Activated naive CD8-positive, alpha-beta T cell treated with anti-CD3 and anti-CD28 coated beads, Interleukin-2, amount 50 U/mL, for 24 hours (primary cell): ENCODE measurements at regions not wholly inside any gene's neighbourhood (a gene's known extent, or its start where the extent isn't known, plus 50 kb on each side); places are given as distances from the start of the nearest gene placed in this dataset.

Source experiments
- ATAC-seq: fragments of 150-1000 bp; cut with Tn5 transposase; one replicate; pipeline ENCODE4 v1.10.0; 2021
- DNase-seq: peaks from one replicate; pipeline ENCODE4 v3.0.0; 2021
- H3K27ac Mint-ChIP-seq: one replicate; pipeline ENCODE4 v1.8.0; 2021; ENCODE audit warnings: mild to moderate bottlenecking, mixed read lengths
- H3K27me3 Mint-ChIP-seq: one replicate; pipeline ENCODE4 v1.8.0; 2021; ENCODE audit warnings: mixed read lengths
- H3K36me3 Mint-ChIP-seq: one replicate; pipeline ENCODE4 v1.8.0; 2021; ENCODE audit warnings: low read depth, mixed read lengths
- H3K4me1 Mint-ChIP-seq: one replicate; pipeline ENCODE4 v1.8.0; 2021; ENCODE audit warnings: mixed read lengths
- H3K4me3 Mint-ChIP-seq: one replicate; pipeline ENCODE4 v1.8.0; 2021; ENCODE audit warnings: mild to moderate bottlenecking, moderate library complexity, mixed read lengths
- H3K9me3 Mint-ChIP-seq: one replicate; pipeline ENCODE4 v1.8.0; 2021; ENCODE audit warnings: mixed read lengths

GRCh38 chr6:139862311-139862710 lies 487.9 kb upstream of the CITED2 start:
- ATAC-seq (no peak), DNase-seq (no peak)
- no peaks in the 10 kb centered on the region for H3K36me3 Mint-ChIP-seq
- no peaks in the 10 kb centered on the region for H3K9me3 Mint-ChIP-seq
- no peaks in the 10 kb centered on the region for H3K4me1 Mint-ChIP-seq
- no peak overlapping the region for H3K4me3 Mint-ChIP-seq
- H3K27me3 Mint-ChIP-seq: peaks cover 4% of the 10 kb centered on the region
- no peak overlapping the region for H3K27ac Mint-ChIP-seq

- DNase-seq (no peak), ATAC-seq (no peak)
- H3K27me3 Mint-ChIP-seq: peaks cover 4% of the 10 kb centered on the region
- no peak overlapping the region for H3K4me3 Mint-ChIP-seq
- H3K36me3 Mint-ChIP-seq: no peaks in the 10 kb centered on the region
- no peaks in the 10 kb centered on the region for H3K9me3 Mint-ChIP-seq
- H3K27ac Mint-ChIP-seq: no peak overlapping the region
- no peaks in the 10 kb centered on the region for H3K4me1 Mint-ChIP-seq
These were observed 485.8 kb upstream of the CITED2 start for GRCh38 chr6:139860203-139860602.

GRCh38 chr6:139858429-139858828 lies 484.0 kb upstream of the CITED2 start:
- Mint-ChIP-seq H3K27me3 (peaks cover 4% of the 10 kb centered on the region), H3K4me1 (no peaks in the 10 kb centered on the region), H3K4me3 (no peak overlapping the region), H3K27ac (no peak overlapping the region), H3K36me3 (no peaks in the 10 kb centered on the region), H3K9me3 (no peaks in the 10 kb centered on the region)
- ATAC-seq: no peak
- no peak for DNase-seq

- Mint-ChIP-seq H3K4me1 (no peaks in the 10 kb centered on the region), H3K27ac (no peak overlapping the region), H3K36me3 (no peaks in the 10 kb centered on the region), H3K27me3 (peaks cover 2% of the 10 kb centered on the region), H3K9me3 (no peaks in the 10 kb centered on the region), H3K4me3 (no peak overlapping the region)
- no peak for DNase-seq
- no peak for ATAC-seq
These were observed 482.7 kb upstream of the CITED2 start for GRCh38 chr6:139857143-139857542.

- H3K27ac Mint-ChIP-seq: no peak overlapping the region
- H3K4me1 Mint-ChIP-seq: no peaks in the 10 kb centered on the region
- no peaks in the 10 kb centered on the region for H3K9me3 Mint-ChIP-seq
- ATAC-seq (no peak), DNase-seq (no peak)
- no peak overlapping the region for H3K4me3 Mint-ChIP-seq
- no peaks in the 10 kb centered on the region for H3K36me3 Mint-ChIP-seq
- peaks cover 2% of the 10 kb centered on the region for H3K27me3 Mint-ChIP-seq
These were observed 482.1 kb upstream of the CITED2 start for GRCh38 chr6:139856562-139856961.

GRCh38 chr6:139855671-139856311 lies 481.3 kb upstream of the CITED2 start:
- no peak for DNase-seq
- H3K36me3 Mint-ChIP-seq: no peaks in the 10 kb centered on the region
- no peak for ATAC-seq
- no peak overlapping the region for H3K27ac Mint-ChIP-seq
- no peak overlapping the region for H3K4me3 Mint-ChIP-seq
- H3K4me1 Mint-ChIP-seq: no peaks in the 10 kb centered on the region
- peaks cover 2% of the 10 kb centered on the region for H3K27me3 Mint-ChIP-seq
- H3K9me3 Mint-ChIP-seq: no peaks in the 10 kb centered on the region

GRCh38 chr6:139853302-139853992 lies 479.0 kb upstream of the CITED2 start:
- H3K27ac Mint-ChIP-seq: no peak overlapping the region
- no peak for DNase-seq
- peaks cover 6% of the 10 kb centered on the region for H3K9me3 Mint-ChIP-seq
- no peaks in the 10 kb centered on the region for H3K36me3 Mint-ChIP-seq
- no peak overlapping the region for H3K4me3 Mint-ChIP-seq
- no peaks in the 10 kb centered on the region for H3K27me3 Mint-ChIP-seq
- no peaks in the 10 kb centered on the region for H3K4me1 Mint-ChIP-seq
- no peak for ATAC-seq

GRCh38 chr6:139852488-139853140 lies 478.2 kb upstream of the CITED2 start:
- H3K36me3 Mint-ChIP-seq: no peaks in the 10 kb centered on the region
- DNase-seq (no peak), ATAC-seq (no peak)
- H3K27ac Mint-ChIP-seq: no peak overlapping the region
- no peaks in the 10 kb centered on the region for H3K4me1 Mint-ChIP-seq
- H3K9me3 Mint-ChIP-seq: peaks cover 6% of the 10 kb centered on the region
- no peak overlapping the region for H3K4me3 Mint-ChIP-seq
- H3K27me3 Mint-ChIP-seq: no peaks in the 10 kb centered on the region

- peaks cover 6% of the 10 kb centered on the region for H3K9me3 Mint-ChIP-seq
- no peak overlapping the region for H3K4me3 Mint-ChIP-seq
- no peaks in the 10 kb centered on the region for H3K4me1 Mint-ChIP-seq
- no peaks in the 10 kb centered on the region for H3K27me3 Mint-ChIP-seq
- H3K36me3 Mint-ChIP-seq: no peaks in the 10 kb centered on the region
- no peak overlapping the region for H3K27ac Mint-ChIP-seq
- ATAC-seq: no peak
- DNase-seq: no peak
These were observed 477.6 kb upstream of the CITED2 start for GRCh38 chr6:139852067-139852466.

- Mint-ChIP-seq H3K27me3 (no peaks in the 10 kb centered on the region), H3K27ac (no peak overlapping the region), H3K9me3 (peaks cover 6% of the 10 kb centered on the region), H3K4me3 (no peak overlapping the region), H3K36me3 (no peaks in the 10 kb centered on the region), H3K4me1 (no peaks in the 10 kb centered on the region)
- ATAC-seq (no peak), DNase-seq (no peak)
These were observed 476.8 kb upstream of the CITED2 start for GRCh38 chr6:139851206-139851605.

GRCh38 chr6:139850512-139850911 lies 476.1 kb upstream of the CITED2 start:
- Mint-ChIP-seq H3K4me1 (no peaks in the 10 kb centered on the region), H3K4me3 (no peak overlapping the region), H3K27me3 (no peaks in the 10 kb centered on the region), H3K36me3 (no peaks in the 10 kb centered on the region), H3K9me3 (peaks cover 6% of the 10 kb centered on the region), H3K27ac (no peak overlapping the region)
- no peak for DNase-seq
- ATAC-seq: no peak

GRCh38 chr6:139847457-139847813 lies 473.0 kb upstream of the CITED2 start:
- no peak for ATAC-seq
- Mint-ChIP-seq H3K4me1 (no peaks in the 10 kb centered on the region), H3K4me3 (no peak overlapping the region), H3K36me3 (no peaks in the 10 kb centered on the region), H3K27ac (no peak overlapping the region), H3K9me3 (peaks cover 6% of the 10 kb centered on the region), H3K27me3 (peaks cover 2% of the 10 kb centered on the region)
- no peak for DNase-seq

- peaks cover 2% of the 10 kb centered on the region for H3K27me3 Mint-ChIP-seq
These were observed 472.3 kb upstream of the CITED2 start for GRCh38 chr6:139846538-139847456.

GRCh38 chr6:139844907-139845306 lies 470.5 kb upstream of the CITED2 start:
- H3K27me3 Mint-ChIP-seq: peaks cover 2% of the 10 kb centered on the region
- ATAC-seq: no peak
- DNase-seq: no peak
- no peaks in the 10 kb centered on the region for H3K9me3 Mint-ChIP-seq
- H3K27ac Mint-ChIP-seq: no peak overlapping the region
- H3K36me3 Mint-ChIP-seq: no peaks in the 10 kb centered on the region
- no peak overlapping the region for H3K4me3 Mint-ChIP-seq
- H3K4me1 Mint-ChIP-seq: no peaks in the 10 kb centered on the region

More at GRCh38 chr6:139846538-139847456, 472.3 kb upstream of the CITED2 start:
- Mint-ChIP-seq H3K27ac (no peak overlapping the region), H3K4me3 (no peak overlapping the region), H3K9me3 (peaks cover 6% of the 10 kb centered on the region), H3K4me1 (no peaks in the 10 kb centered on the region), H3K36me3 (no peaks in the 10 kb centered on the region)
- ATAC-seq: no peak
- no peak for DNase-seq
